ENCODE measurements at regions not wholly inside any gene's neighbourhood (a gene's known extent, or its start where the extent isn't known, plus 50 kb on each side); places are given as distances from the start of the nearest gene placed in this dataset.

- TF ChIP-seq EZH2phosphoT487 (IDR thresholded peaks at IDR 0.05; ENCODE audit: low read length): no peak
- no peak for TF ChIP-seq EZH2 (optimal IDR thresholded peaks at IDR 0.05; ENCODE audit: low read depth, low read length)
- TF ChIP-seq, protein P1, sequence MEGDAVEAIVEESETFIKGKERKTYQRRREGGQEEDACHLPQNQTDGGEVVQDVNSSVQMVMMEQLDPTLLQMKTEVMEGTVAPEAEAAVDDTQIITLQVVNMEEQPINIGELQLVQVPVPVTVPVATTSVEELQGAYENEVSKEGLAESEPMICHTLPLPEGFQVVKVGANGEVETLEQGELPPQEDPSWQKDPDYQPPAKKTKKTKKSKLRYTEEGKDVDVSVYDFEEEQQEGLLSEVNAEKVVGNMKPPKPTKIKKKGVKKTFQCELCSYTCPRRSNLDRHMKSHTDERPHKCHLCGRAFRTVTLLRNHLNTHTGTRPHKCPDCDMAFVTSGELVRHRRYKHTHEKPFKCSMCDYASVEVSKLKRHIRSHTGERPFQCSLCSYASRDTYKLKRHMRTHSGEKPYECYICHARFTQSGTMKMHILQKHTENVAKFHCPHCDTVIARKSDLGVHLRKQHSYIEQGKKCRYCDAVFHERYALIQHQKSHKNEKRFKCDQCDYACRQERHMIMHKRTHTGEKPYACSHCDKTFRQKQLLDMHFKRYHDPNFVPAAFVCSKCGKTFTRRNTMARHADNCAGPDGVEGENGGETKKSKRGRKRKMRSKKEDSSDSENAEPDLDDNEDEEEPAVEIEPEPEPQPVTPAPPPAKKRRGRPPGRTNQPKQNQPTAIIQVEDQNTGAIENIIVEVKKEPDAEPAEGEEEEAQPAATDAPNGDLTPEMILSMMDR (IDR thresholded peaks at IDR 0.05; ENCODE audit: low read length): no peak
These were observed 389.1 kb downstream of the GRIN2B start for GRCh38 chr12:13592063-13592942.

DNA sequence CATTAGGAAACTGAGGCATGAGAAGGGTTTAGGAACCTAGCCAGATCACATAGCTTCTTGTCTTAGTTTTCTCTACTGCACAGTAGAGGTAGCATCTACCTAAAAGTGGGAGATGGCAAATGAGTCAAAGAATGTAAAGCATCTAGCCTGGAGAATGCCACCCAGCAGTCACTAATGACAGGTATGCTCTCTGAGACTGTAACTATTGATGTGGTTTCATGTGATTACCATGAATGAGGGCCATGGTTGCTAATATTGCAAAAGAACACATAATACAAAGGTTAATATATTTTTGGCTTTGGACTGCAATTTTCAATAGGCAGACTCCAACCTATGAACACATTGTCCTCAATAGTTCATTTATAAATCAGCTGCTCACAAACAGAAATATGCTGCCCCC lies 389.9 kb downstream of the GRIN2B start:
- H3K36me3 ChIP-seq (replicated peaks; ENCODE audit: insufficient read depth, low read length): no peaks in the 10 kb centered on the region
- no peak overlapping the region for H3K9ac ChIP-seq (ENCODE audit: low read length)
- H3K27ac ChIP-seq (ENCODE audit: low read length): no peak overlapping the region
- H3K79me2 ChIP-seq (ENCODE audit: low read length): no peaks in the 10 kb centered on the region
- no peak overlapping the region for H2AFZ ChIP-seq (ENCODE audit: low read length)
- no peaks in the 10 kb centered on the region for H3F3A ChIP-seq (ENCODE audit: insufficient read depth, low read length)
- H3K9me2 ChIP-seq (replicated peaks; ENCODE audit: insufficient read depth, low read length): no peaks in the 10 kb centered on the region
- TF ChIP-seq EZH2 (optimal IDR thresholded peaks at IDR 0.05; ENCODE audit: low read depth, low read length): no peak
- TF ChIP-seq, protein P1 (IDR thresholded peaks at IDR 0.05; ENCODE audit: low read length): no peak
- TF ChIP-seq EZH2phosphoT487 (IDR thresholded peaks at IDR 0.05; ENCODE audit: low read length): no peak
- no peaks in the 10 kb centered on the region for H3K4me1 ChIP-seq (ENCODE audit: low read length)
- H3K4me3 ChIP-seq (ENCODE audit: low read length): no peak overlapping the region
- no peaks in the 10 kb centered on the region for H3K27me3 ChIP-seq (replicated peaks; ENCODE audit: insufficient read depth, low read length)
- no peaks in the 10 kb centered on the region for H4K20me1 ChIP-seq (ENCODE audit: insufficient read depth, low read length)
- no peak for DNase-seq
- no peak overlapping the region for H3K4me2 ChIP-seq (ENCODE audit: low read depth, low read length)
- no peaks in the 10 kb centered on the region for H3K9me3 ChIP-seq (replicated peaks; ENCODE audit: insufficient read depth, low read length)

More at GRCh38 chr12:13592063-13592942, 389.1 kb downstream of the GRIN2B start:
- no peak for DNase-seq
- H3K9me2 ChIP-seq (replicated peaks; ENCODE audit: insufficient read depth, low read length): no peaks in the 10 kb centered on the region
- H3K9ac ChIP-seq (ENCODE audit: low read length): no peak overlapping the region
- no peaks in the 10 kb centered on the region for H3K4me1 ChIP-seq (ENCODE audit: low read length)
- no peaks in the 10 kb centered on the region for H3K27me3 ChIP-seq (replicated peaks; ENCODE audit: insufficient read depth, low read length)
- H3K36me3 ChIP-seq (replicated peaks; ENCODE audit: insufficient read depth, low read length): no peaks in the 10 kb centered on the region
- H3F3A ChIP-seq (ENCODE audit: insufficient read depth, low read length): no peaks in the 10 kb centered on the region
- H2AFZ ChIP-seq (ENCODE audit: low read length): no peak overlapping the region
- H3K79me2 ChIP-seq (ENCODE audit: low read length): no peaks in the 10 kb centered on the region
- no peaks in the 10 kb centered on the region for H3K9me3 ChIP-seq (replicated peaks; ENCODE audit: insufficient read depth, low read length)
- no peak overlapping the region for H3K4me2 ChIP-seq (ENCODE audit: low read depth, low read length)
- no peak overlapping the region for H3K27ac ChIP-seq (ENCODE audit: low read length)
- H3K4me3 ChIP-seq (ENCODE audit: low read length): no peak overlapping the region
- H4K20me1 ChIP-seq (ENCODE audit: insufficient read depth, low read length): no peaks in the 10 kb centered on the region

DNA sequence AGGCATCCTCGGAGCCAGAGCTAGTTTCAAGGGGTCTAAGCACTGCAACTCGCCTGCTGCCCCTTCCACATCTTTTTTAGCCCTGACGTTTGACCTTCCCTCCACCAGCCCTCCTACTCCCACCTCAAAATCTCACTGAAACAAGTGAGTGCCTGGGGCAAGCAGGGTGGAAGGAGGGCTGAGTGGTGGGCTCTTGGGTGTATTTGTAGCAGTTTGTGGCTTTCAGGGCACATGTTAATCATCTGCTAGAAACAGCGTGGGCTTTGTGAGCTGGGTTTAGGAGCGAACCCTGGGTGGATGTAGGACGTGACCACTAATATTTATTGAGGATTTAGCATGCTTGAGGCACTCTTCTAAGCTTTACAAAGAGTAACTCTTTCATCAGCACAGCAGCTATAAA lies 390.3 kb downstream of the GRIN2B start:
- H4K20me1 ChIP-seq (ENCODE audit: insufficient read depth, low read length): no peaks in the 10 kb centered on the region
- no peaks in the 10 kb centered on the region for H3F3A ChIP-seq (ENCODE audit: insufficient read depth, low read length)
- TF ChIP-seq EZH2 (optimal IDR thresholded peaks at IDR 0.05; ENCODE audit: low read depth, low read length): no peak
- TF ChIP-seq EZH2phosphoT487 (IDR thresholded peaks at IDR 0.05; ENCODE audit: low read length): no peak
- TF ChIP-seq, protein P1 (IDR thresholded peaks at IDR 0.05; ENCODE audit: low read length): no peak
- H3K9me2 ChIP-seq (replicated peaks; ENCODE audit: insufficient read depth, low read length): no peaks in the 10 kb centered on the region
- no peaks in the 10 kb centered on the region for H3K79me2 ChIP-seq (ENCODE audit: low read length)
- DNase-seq: no peak
- H3K4me3 ChIP-seq (ENCODE audit: low read length): no peak overlapping the region
- no peaks in the 10 kb centered on the region for H3K9me3 ChIP-seq (replicated peaks; ENCODE audit: insufficient read depth, low read length)
- no peaks in the 10 kb centered on the region for H3K4me1 ChIP-seq (ENCODE audit: low read length)
- no peak overlapping the region for H2AFZ ChIP-seq (ENCODE audit: low read length)
- no peak overlapping the region for H3K4me2 ChIP-seq (ENCODE audit: low read depth, low read length)
- no peak overlapping the region for H3K9ac ChIP-seq (ENCODE audit: low read length)
- H3K36me3 ChIP-seq (replicated peaks; ENCODE audit: insufficient read depth, low read length): no peaks in the 10 kb centered on the region
- H3K27me3 ChIP-seq (replicated peaks; ENCODE audit: insufficient read depth, low read length): no peaks in the 10 kb centered on the region
- H3K27ac ChIP-seq (ENCODE audit: low read length): no peak overlapping the region

All from MM.1S (cell line).